ENCODE measurements at regions not wholly inside any gene's neighbourhood (a gene's known extent, or its start where the extent isn't known, plus 50 kb on each side); places are given as distances from the start of the nearest gene placed in this dataset.

GRCh38 chr4:117550085-117550484 is 464.7 kb upstream of the TRAM1L1 start:
- no peak overlapping the region for H4K8ac ChIP-seq (replicated peaks; ENCODE audit: insufficient read length, low read depth, low read length)
- H2AFZ ChIP-seq (ENCODE audit: low read length): no peak overlapping the region
- no peak overlapping the region for H3K18ac ChIP-seq (ENCODE audit: insufficient read length, low read depth, low read length)
- H3K23ac ChIP-seq (ENCODE audit: insufficient read length, low read depth, low read length): no peak overlapping the region
- no peaks in the 10 kb centered on the region for H3K4me1 ChIP-seq (ENCODE audit: insufficient read depth, low read length)
- no peaks in the 10 kb centered on the region for H3K27me3 ChIP-seq (ENCODE audit: insufficient read depth, low read length)
- no peak for TF ChIP-seq CTCF (conservative IDR thresholded peaks at IDR 0.05)
- no peaks in the 10 kb centered on the region for H3K79me2 ChIP-seq (ENCODE audit: insufficient read depth, low read length)
- H3K4me2 ChIP-seq (ENCODE audit: insufficient read depth, insufficient read length, low read length): no peak overlapping the region
- H3K23me2 ChIP-seq (ENCODE audit: insufficient read length, low read depth, low read length, poor library complexity, severe bottlenecking): no peaks in the 10 kb centered on the region
- H3K4me1 Mint-ChIP-seq: no peaks in the 10 kb centered on the region
- H2BK5ac ChIP-seq (ENCODE audit: insufficient read length, low read length): no peak overlapping the region
- H2BK20ac ChIP-seq (ENCODE audit: low read depth, low read length, poor library complexity, severe bottlenecking): no peak overlapping the region
- no peak overlapping the region for H2BK15ac ChIP-seq (ENCODE audit: low read depth, low read length)
- H4K91ac ChIP-seq (ENCODE audit: insufficient read length, low read depth, low read length): no peak overlapping the region
- H3K9me3 ChIP-seq (ENCODE audit: control insufficient read depth, low read depth, low read length): no peaks in the 10 kb centered on the region
- H4K20me1 ChIP-seq (ENCODE audit: control insufficient read depth, insufficient read depth, insufficient read length): no peaks in the 10 kb centered on the region
- whole genome bisulfite sequencing (ENCODE audit: extremely low coverage, insufficient read length, low lambda C conversion rate): no CpG with 5 or more reads among the region's 2 CpGs
- no peak overlapping the region for H3K4ac ChIP-seq (ENCODE audit: low read depth, low read length)
- H3K36me3 Mint-ChIP-seq (ENCODE audit: insufficient read depth in 1 of 3, low read depth in 3 of 3): no peaks in the 10 kb centered on the region; a peak in 1 of 7 replicates
- no peak overlapping the region for H3K9ac ChIP-seq (ENCODE audit: extremely low read depth, insufficient read length, low read length)
- H3K56ac ChIP-seq (ENCODE audit: insufficient read length, low read depth, low read length): no peak overlapping the region
- no peak overlapping the region for H4K5ac ChIP-seq (ENCODE audit: insufficient read length, low read depth, low read length)
- H3T11ph ChIP-seq (ENCODE audit: low read length): no peak overlapping the region
- no peak overlapping the region for H2BK120ac ChIP-seq (ENCODE audit: low read depth, low read length, poor library complexity, severe bottlenecking)
- peaks cover 0 to 3% of the 10 kb centered on the region in 2 experiments; a peak in 2 of 5 replicates for H3K9me3 Mint-ChIP-seq
- no peak overlapping the region for H2AK5ac ChIP-seq (ENCODE audit: insufficient read length, low read length)
- no peaks in the 10 kb centered on the region for H3K79me1 ChIP-seq (ENCODE audit: insufficient read depth, low read depth, low read length, poor library complexity, severe bottlenecking)
- H3K27me3 Mint-ChIP-seq (ENCODE audit: low read depth): no peaks in the 10 kb centered on the region
- no peak overlapping the region for H3K14ac ChIP-seq (ENCODE audit: insufficient read depth, low read length)
- H3K27ac ChIP-seq (ENCODE audit: insufficient read length, low read depth, low read length): no peak overlapping the region
- H3K4me3 Mint-ChIP-seq: no peak overlapping the region
- DNase-seq: no peak
- no peak overlapping the region for H3K27ac Mint-ChIP-seq
- no peak overlapping the region for H2BK12ac ChIP-seq (ENCODE audit: insufficient read length, low read depth, low read length)

Data from H9 (cell line).